ENCODE measurements at regions not wholly inside any gene's neighbourhood (a gene's known extent, or its start where the extent isn't known, plus 50 kb on each side); places are given as distances from the start of the nearest gene placed in this dataset.

DNA sequence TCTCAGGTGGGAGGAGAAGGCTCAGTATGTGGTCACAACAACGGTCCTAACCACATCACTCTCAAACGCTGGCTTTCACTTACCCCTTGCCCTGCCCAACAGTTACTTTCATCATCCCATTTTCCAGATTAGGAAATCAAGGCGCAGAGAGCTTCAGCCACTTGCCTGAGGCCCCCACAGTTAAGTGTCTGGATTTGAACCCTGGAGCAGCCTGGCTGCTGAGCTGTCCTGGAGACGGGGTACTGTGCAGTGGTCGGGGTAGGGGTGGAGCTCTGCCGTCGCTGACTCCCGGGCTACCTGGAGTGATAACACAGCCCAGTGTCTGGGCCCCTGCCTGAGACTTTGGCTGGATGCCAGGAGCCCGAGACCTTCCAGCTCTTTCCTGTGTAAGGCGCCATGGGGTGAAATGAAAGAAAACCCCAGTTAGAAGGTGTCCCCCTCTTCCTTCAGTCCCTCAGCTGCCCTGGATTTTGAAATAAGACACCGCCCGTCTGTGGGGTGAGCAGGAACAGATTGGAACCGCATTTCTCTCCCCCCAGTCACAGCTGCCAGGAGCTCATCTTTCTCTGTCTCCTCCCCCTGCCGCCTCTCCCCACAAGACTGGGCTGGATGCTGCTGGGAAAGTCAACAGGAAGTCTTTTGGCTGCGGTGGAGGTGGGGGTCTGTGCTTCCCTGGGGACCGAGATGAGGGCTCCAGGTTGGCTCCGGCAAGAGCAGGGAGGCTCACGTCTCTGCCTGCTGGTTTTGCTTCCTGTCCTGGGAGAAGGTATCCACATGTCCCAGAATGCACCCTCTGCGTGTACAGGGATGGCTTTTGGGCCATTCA lies 280.2 kb downstream of the SEC14L1 start:
- peak overlapping the region; percentile 93 for H2BK5ac ChIP-seq (ENCODE audit: low read depth, low read length)
- 0 out of 2 replicates have a peak overlapping the region, but pooled peaks have one; percentile 34 for H2BK20ac ChIP-seq (ENCODE audit: low read length)
- no peaks in the 10 kb centered on the region for H3K27me3 ChIP-seq (replicated peaks in 1 of 4; ENCODE audit: control insufficient read depth in 3 of 4, extremely low read depth in 1 of 4, insufficient read depth in 3 of 4, low read length in 3 of 4)
- H3K36me3 ChIP-seq (ENCODE audit: control insufficient read depth in 2 of 4, insufficient read depth in 4 of 4, low read length in 3 of 4): no peaks in the 10 kb centered on the region
- ChIA-PET CTCF (ENCODE audit: partially characterized antibody) (interaction anchor here (1.1 to 39.2 kb wide), 9 partner anchors 8 to 73 kb away, joined by 3 to 512 read pairs (median 5); no protein-coding TSS in a partner anchor), POLR2A (ENCODE audit: partially characterized antibody) (interaction anchor here (1.0 to 3.5 kb wide), 10 partner anchors 9 to 80 kb away, joined by 3 to 16 read pairs (median 4); no protein-coding TSS in a partner anchor)
- H3K4ac ChIP-seq (replicated peaks; ENCODE audit: insufficient read length, low read depth, low read length): peak overlapping the region; percentile 55
- H2AFZ ChIP-seq (ENCODE audit: low read length): no peak overlapping the region
- no peak overlapping the region for H3K56ac ChIP-seq (replicated peaks; ENCODE audit: insufficient read length, low read depth, low read length)
- FAIRE-seq (no peak), DNase-seq (ENCODE audit: low read depth in 1 of 2, low spot score in 2 of 2) (peak in 1 of 2 experiments; percentile 69)
- H2BK12ac ChIP-seq (ENCODE audit: low read depth, low read length): peak overlapping the region; percentile 97
- peak overlapping the region; percentile 14 for H4K91ac ChIP-seq (replicated peaks; ENCODE audit: insufficient read length, low read length)
- H3K23me2 ChIP-seq (ENCODE audit: low read depth, low read length): no peaks in the 10 kb centered on the region
- no peaks in the 10 kb centered on the region for H3K9me3 ChIP-seq (ENCODE audit: insufficient read depth in 2 of 2, low read depth in 1 of 2, low read length in 1 of 2)
- peak overlapping the region; percentile 48 for H4K5ac ChIP-seq (ENCODE audit: insufficient read length, low read depth, low read length)
- peak overlapping the region; percentile 9 for H2BK120ac ChIP-seq (replicated peaks; ENCODE audit: low read depth, low read length)
- H2AK5ac ChIP-seq (ENCODE audit: low read depth, low read length): peak overlapping the region; percentile 95
- H3K14ac ChIP-seq (ENCODE audit: insufficient read length): no peak overlapping the region
- H3K4me1 ChIP-seq (replicated peaks in 1 of 4; ENCODE audit: control insufficient read depth in 3 of 4, insufficient read depth in 4 of 4, low read length in 3 of 4): peaks cover 7 to 52% (median 42%) of the 10 kb centered on the region in 4 experiments
- no peak overlapping the region; a peak in 1 of 7 replicates for H3K9ac ChIP-seq (replicated peaks in 1 of 4; ENCODE audit: extremely low read depth in 1 of 4, low read depth in 3 of 4, low read length in 3 of 4)
- H3K23ac ChIP-seq (ENCODE audit: insufficient read length): no peak overlapping the region
- no peak overlapping the region; the same call in 1 of the 2 replicates for H4K8ac ChIP-seq (ENCODE audit: extremely low read depth, insufficient read depth, low read length)
- peak overlapping the region; percentile 30 to 58 for H3K4me2 ChIP-seq (ENCODE audit: insufficient read depth in 1 of 2, low read depth in 2 of 2, low read length in 2 of 2)
- peaks cover 0 to 61% of the 10 kb centered on the region in 2 experiments; a peak in 2 of 4 replicates for H3K79me2 ChIP-seq (ENCODE audit: control insufficient read depth in 1 of 2, insufficient read depth in 2 of 2, low read length in 2 of 2)
- peak overlapping the region in 1 of 4 experiments; percentile 3; a peak in 1 of 8 replicates for H3K4me3 ChIP-seq (ENCODE audit: extremely low read depth in 1 of 4, insufficient read depth in 2 of 4, low read depth in 3 of 4, low read length in 4 of 4)
- H3K79me1 ChIP-seq (ENCODE audit: low read depth, low read length): peaks cover 24% of the 10 kb centered on the region
- H4K20me1 ChIP-seq (replicated peaks in 1 of 2; ENCODE audit: control insufficient read depth in 1 of 2, insufficient read depth in 2 of 2, low read length in 2 of 2): peaks cover 12 to 17% of the 10 kb centered on the region in 2 experiments
- 38% methylated on average over 19 of the region's 19 CpGs; no CpG with 5 or more reads in 1 of the 2 experiments for WGBS, 2 experiments (ENCODE audit: extremely low coverage in 1 of 2, insufficient coverage in 1 of 2, insufficient read length in 1 of 2, insufficient replicate concordance in 2 of 2, low coverage in 1 of 2, low lambda C conversion rate in 2 of 2, missing lambda C conversion rate in 1 of 2)
- peak overlapping the region; percentile 88 for H3K18ac ChIP-seq (ENCODE audit: extremely low read depth, low read length)
- H3K27ac ChIP-seq (ENCODE audit: low read depth, low read length): peak overlapping the region; percentile 70
- H2BK15ac ChIP-seq (ENCODE audit: low read length): peak overlapping the region; percentile 83; the same call in 1 of the 2 replicates
- TF ChIP-seq BACH1 (IDR thresholded peaks at IDR 0.05; ENCODE audit: low read length) (no peak), HDAC2 (IDR thresholded peaks at IDR 0.05; ENCODE audit: borderline replicate concordance in 1 of 2, low read depth in 2 of 2, low read length in 2 of 2) (0 out of 4 replicates have a peak, but pooled peaks of 1 of the 2 experiments have one; percentile 50), KDM1A (IDR thresholded peaks at IDR 0.05; ENCODE audit: borderline replicate concordance, low read length) (peak; percentile 84; the same call in 1 of the 2 replicates), TAF1 (IDR thresholded peaks at IDR 0.05; ENCODE audit: low read depth, low read length) (0 out of 2 replicates have a peak, but pooled peaks have one; percentile 7), CHD2 (IDR thresholded peaks at IDR 0.05; ENCODE audit: low read length) (no peak), TAF7 (optimal IDR thresholded peaks at IDR 0.05; ENCODE audit: borderline replicate concordance, low read depth, low read length) (no peak), TCF12 (IDR thresholded peaks at IDR 0.05; ENCODE audit: low read depth, low read length) (0 out of 2 replicates have a peak, but pooled peaks have one; percentile 52), CBX5 (IDR thresholded peaks at IDR 0.05; ENCODE audit: low read depth, low read length) (no peak), POLR2A (IDR thresholded peaks at IDR 0.05; ENCODE audit: control extremely low read depth in 1 of 2, low read depth in 2 of 2, low read length in 2 of 2) (no peak)
- TF ChIP-seq, protein P1, sequence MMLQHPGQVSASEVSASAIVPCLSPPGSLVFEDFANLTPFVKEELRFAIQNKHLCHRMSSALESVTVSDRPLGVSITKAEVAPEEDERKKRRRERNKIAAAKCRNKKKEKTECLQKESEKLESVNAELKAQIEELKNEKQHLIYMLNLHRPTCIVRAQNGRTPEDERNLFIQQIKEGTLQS (IDR thresholded peaks at IDR 0.05; ENCODE audit: insufficient read depth, low read depth, low read length): no peak
